WERI-Rb-1 (cell line): ENCODE measurements at regions not wholly inside any gene's neighbourhood (a gene's known extent, or its start where the extent isn't known, plus 50 kb on each side); places are given as distances from the start of the nearest gene placed in this dataset.

Experiments
- DNase-seq: peaks from one replicate; pipeline ENCODE4 v3.0.0-alpha.2; 2020
- H3K27ac ChIP-seq: fragments of 250-450 bp; sonication (Bioruptor Pico); 2 replicates; pipeline ENCODE4 v1.5.1; 2020; ENCODE audit warnings: mild to moderate bottlenecking, moderate library complexity
- H3K27me3 ChIP-seq: fragments of 250-450 bp; sonication (Bioruptor Pico); 2 replicates; pipeline ENCODE4 v1.5.1; 2021; ENCODE audit warnings: mild to moderate bottlenecking, low read depth, moderate library complexity; ENCODE audit not compliant: insufficient read depth, severe bottlenecking
- H3K36me3 ChIP-seq: fragments of 250-450 bp; sonication (Bioruptor Pico); 2 replicates; pipeline ENCODE4 v1.5.1; 2020; ENCODE audit warnings: mild to moderate bottlenecking, moderate library complexity
- H3K4me3 ChIP-seq: 2 replicates; pipeline ENCODE4 v1.5.1; 2011; ENCODE audit warnings: low read depth, mild to moderate bottlenecking, control low read depth, low read length
- H3K9me3 ChIP-seq: fragments of 250-450 bp; sonication (Bioruptor Pico); 2 replicates; pipeline ENCODE4 v1.5.1; 2021; ENCODE audit warnings: mild to moderate bottlenecking, moderate library complexity; ENCODE audit not compliant: severe bottlenecking
- TF ChIP-seq, protein P1 (sequence below): IDR thresholded peaks from 2 replicates; pipeline ENCODE4 v1.5.1; 2011; ENCODE audit warnings: low read depth, mild to moderate bottlenecking, control low read depth, inconsistent platforms, low read length

DNA sequence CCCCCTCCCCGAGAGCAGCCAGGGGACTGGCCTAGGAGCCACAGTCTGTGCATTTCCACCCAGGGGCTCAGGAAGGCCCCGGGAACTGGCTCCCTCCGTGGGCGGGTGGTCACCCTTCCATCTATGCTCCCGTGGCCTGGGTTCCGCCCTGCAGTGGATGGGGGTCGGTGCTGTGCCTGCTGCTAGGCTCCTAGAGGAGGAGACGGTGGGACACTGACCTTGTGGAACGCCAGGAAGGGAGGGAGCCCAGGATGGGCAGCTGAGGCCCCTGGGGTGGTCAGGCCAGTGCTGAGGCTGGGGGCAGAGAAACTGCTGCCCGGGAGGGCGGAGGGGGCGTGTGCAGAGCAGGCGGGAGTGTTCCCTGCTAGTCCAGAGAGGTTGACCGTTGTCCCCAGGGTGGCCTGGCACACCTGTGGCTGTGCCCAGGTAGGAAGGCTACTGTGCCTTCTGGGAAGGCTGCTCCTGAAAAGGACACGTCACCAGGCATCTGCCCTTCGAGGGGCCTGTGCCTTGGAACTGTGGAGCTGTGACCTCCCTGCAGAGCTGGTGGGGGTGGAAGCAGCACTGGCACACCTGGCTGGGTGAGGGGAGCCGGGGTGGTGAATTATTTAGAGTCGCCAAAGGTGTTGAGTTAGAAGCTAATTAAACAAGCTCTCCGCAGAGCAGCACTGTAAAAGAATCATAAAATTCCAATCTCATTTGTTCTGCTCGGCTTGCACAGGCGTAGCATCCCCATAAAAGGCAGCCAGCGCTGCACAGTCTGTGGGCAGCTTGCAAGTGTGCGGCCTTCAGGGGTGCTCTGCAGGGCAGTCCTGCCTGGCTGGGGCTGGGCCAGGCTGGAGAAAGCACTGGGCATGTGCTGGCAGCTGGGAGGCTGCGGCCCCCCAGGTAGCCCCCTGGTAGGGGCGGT is 145.1 kb downstream of the KIF26A start:
- DNase-seq: peak; percentile 3
- TF ChIP-seq, protein P1, sequence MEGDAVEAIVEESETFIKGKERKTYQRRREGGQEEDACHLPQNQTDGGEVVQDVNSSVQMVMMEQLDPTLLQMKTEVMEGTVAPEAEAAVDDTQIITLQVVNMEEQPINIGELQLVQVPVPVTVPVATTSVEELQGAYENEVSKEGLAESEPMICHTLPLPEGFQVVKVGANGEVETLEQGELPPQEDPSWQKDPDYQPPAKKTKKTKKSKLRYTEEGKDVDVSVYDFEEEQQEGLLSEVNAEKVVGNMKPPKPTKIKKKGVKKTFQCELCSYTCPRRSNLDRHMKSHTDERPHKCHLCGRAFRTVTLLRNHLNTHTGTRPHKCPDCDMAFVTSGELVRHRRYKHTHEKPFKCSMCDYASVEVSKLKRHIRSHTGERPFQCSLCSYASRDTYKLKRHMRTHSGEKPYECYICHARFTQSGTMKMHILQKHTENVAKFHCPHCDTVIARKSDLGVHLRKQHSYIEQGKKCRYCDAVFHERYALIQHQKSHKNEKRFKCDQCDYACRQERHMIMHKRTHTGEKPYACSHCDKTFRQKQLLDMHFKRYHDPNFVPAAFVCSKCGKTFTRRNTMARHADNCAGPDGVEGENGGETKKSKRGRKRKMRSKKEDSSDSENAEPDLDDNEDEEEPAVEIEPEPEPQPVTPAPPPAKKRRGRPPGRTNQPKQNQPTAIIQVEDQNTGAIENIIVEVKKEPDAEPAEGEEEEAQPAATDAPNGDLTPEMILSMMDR: no peak
- H3K27me3 ChIP-seq: no peaks in the 10 kb centered on the region

DNA sequence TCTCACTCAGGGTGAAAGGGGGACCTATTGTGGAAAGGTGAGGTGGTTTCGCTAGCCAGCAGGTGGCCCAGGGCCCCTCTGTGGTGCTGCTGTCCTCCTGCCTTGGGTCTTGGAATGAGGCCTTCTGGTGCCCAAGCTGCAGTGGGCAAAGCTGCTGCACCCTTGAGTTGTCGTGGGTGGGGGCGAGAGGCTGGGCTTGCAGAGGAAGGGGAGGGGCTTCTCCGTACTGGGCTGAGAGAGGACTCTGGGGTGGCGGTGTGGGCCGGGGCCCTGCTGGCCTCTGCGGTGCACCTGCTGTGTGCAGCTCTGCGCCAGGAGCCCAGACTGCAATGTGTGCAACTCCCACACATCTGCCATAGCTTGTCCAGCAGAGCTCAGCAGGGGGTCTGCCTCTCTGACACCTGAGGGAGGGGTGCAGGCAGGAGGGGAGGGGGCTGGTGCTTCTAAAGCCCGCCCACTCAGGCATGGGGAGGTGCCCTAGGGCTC is 145.8 kb downstream of the KIF26A start:
- H3K4me3 ChIP-seq: no peak overlapping the region

More for the DNA sequence above, 145.1 kb downstream of the KIF26A start:
- Histone ChIP-seq H3K4me3 (no peak overlapping the region), H3K36me3 (no peaks in the 10 kb centered on the region), H3K27ac (no peak overlapping the region), H3K9me3 (no peaks in the 10 kb centered on the region)

DNA sequence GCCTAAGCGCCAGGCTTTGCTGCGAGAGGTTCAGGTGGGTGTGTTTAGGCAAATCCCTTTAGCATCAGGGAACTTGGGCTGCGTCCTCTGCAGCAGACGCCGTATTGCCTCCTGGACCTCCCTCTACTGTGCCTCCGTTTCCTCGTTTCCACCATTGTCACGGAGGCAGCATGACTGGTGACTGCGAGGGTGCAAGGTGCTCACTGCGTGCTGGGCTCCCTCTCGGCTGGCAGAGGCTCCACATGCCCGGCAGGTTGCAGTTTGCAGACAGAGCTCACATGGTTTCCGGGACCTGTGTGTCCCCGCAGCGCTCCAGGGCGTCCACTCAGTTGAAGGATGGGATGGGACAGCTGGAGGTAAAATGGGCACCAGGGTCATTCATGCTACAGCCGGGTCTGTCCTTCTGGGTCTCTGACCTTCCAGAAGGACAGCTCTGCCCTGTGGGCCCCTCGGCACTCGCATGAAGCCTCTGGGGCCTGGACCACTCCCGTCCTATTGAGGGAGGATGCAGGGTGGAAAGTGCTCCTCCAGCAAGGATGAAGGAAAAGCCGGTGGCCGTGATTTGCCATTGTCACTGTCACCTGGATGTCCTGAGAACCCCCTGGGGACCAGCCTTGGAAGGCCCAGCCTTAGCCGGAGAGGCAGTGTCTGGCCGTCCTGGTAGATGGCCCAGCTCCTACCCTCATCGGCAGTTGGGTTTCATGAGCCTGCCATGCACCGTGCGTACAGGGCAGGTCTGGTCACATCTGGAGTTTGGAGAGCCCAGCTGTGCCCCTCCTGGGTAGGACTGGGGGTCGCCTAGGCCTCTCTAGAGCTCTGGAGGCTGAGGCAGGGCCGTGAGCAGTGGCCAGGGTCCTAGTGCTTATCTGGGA is 146.5 kb downstream of the KIF26A start:
- no peaks in the 10 kb centered on the region for H3K36me3 ChIP-seq
- H3K4me3 ChIP-seq: no peak overlapping the region
- no peaks in the 10 kb centered on the region for H3K9me3 ChIP-seq
- no peaks in the 10 kb centered on the region for H3K27me3 ChIP-seq
- DNase-seq: peak; percentile 2
- TF ChIP-seq, protein P1: no peak
- H3K27ac ChIP-seq: no peak overlapping the region

More for the DNA sequence above, 145.8 kb downstream of the KIF26A start:
- TF ChIP-seq, protein P1: no peak
- Histone ChIP-seq H3K27ac (no peak overlapping the region), H3K27me3 (no peaks in the 10 kb centered on the region), H3K9me3 (no peaks in the 10 kb centered on the region), H3K36me3 (no peaks in the 10 kb centered on the region)
- DNase-seq: no peak

DNA sequence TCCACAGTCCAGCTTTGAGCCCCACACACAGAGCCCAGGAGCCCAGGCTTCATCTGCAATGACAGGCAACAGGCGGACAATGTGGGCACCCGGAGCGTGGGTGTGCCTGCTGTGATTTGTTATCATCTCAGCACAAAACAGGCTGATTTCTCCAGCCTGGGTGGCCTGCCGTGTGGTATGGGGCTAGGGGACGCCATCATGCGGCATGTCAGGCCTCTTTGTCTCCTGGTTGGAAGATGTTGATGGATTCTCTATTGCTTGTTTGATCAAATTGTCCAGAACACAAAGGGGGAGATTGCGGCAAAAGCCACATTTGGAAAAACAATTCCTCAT is 147.1 kb downstream of the KIF26A start:
- no peak overlapping the region for H3K27ac ChIP-seq
- H3K27me3 ChIP-seq: no peaks in the 10 kb centered on the region
- TF ChIP-seq, protein P1: no peak
- no peaks in the 10 kb centered on the region for H3K9me3 ChIP-seq
- H3K36me3 ChIP-seq: no peaks in the 10 kb centered on the region
- DNase-seq: no peak
- H3K4me3 ChIP-seq: no peak overlapping the region

GRCh38 chr14:104286086-104286485 is 147.7 kb downstream of the KIF26A start:
- Histone ChIP-seq H3K36me3 (no peaks in the 10 kb centered on the region), H3K27me3 (no peaks in the 10 kb centered on the region), H3K4me3 (no peak overlapping the region), H3K27ac (no peak overlapping the region), H3K9me3 (no peaks in the 10 kb centered on the region)
- no peak for DNase-seq
- TF ChIP-seq, protein P1: no peak
